ENCODE measurements at regions not wholly inside any gene's neighbourhood (a gene's known extent, or its start where the extent isn't known, plus 50 kb on each side); places are given as distances from the start of the nearest gene placed in this dataset.

GRCh38 chr3:23029001-23029400 is 174.1 kb upstream of the UBE2E2 start:
- TF ChIP-seq HOXC10 (CRISPR knock-in tag; IDR thresholded peaks at IDR 0.05) (no peak), ZXDB (tag by site-specific recombination; IDR thresholded peaks at IDR 0.05) (no peak), ZNF785 (tag by site-specific recombination; IDR thresholded peaks at IDR 0.05) (no peak), ZNF18 (tag by site-specific recombination; IDR thresholded peaks at IDR 0.05) (no peak), SP7 (tag by site-specific recombination; IDR thresholded peaks at IDR 0.05) (no peak), KLF17 (tag by site-specific recombination; IDR thresholded peaks at IDR 0.05) (no peak), ZSCAN30 (tag by site-specific recombination; IDR thresholded peaks at IDR 0.05) (no peak), ZNF114 (tag by site-specific recombination; IDR thresholded peaks at IDR 0.05) (no peak), OVOL3 (tag by site-specific recombination; IDR thresholded peaks at IDR 0.05) (no peak), ZNF843 (tag by site-specific recombination; IDR thresholded peaks at IDR 0.05) (no peak), ZNF292 (tag by site-specific recombination; IDR thresholded peaks at IDR 0.05; ENCODE audit: borderline replicate concordance, low read depth) (no peak), INSM2 (tag by site-specific recombination; IDR thresholded peaks at IDR 0.05) (no peak), KLF9 (tag by site-specific recombination; IDR thresholded peaks at IDR 0.05; ENCODE audit: low read depth) (no peak), ELK4 (IDR thresholded peaks at IDR 0.05; ENCODE audit: borderline replicate concordance, low read depth, low read length) (no peak), ZBTB1 (tag by site-specific recombination; IDR thresholded peaks at IDR 0.05) (no peak), ZNF26 (tag by site-specific recombination; IDR thresholded peaks at IDR 0.05) (no peak), ZNF335 (tag by site-specific recombination; conservative IDR thresholded peaks at IDR 0.05) (no peak)
- H3K9me3 ChIP-seq (ENCODE audit: control insufficient read depth, insufficient read depth, low read depth, low read length) = no peaks in the 10 kb centered on the region
- H3K27ac ChIP-seq (ENCODE audit: extremely low read depth, low read depth, low read length) = no peak overlapping the region
- H3K4me3 ChIP-seq (ENCODE audit: low read depth, low read length) = no peak overlapping the region
- ChIA-PET CTCF (no interaction called here), POLR2A (no interaction called here)
- H3K4me1 ChIP-seq (ENCODE audit: control insufficient read depth, insufficient read depth, low read length) = no peaks in the 10 kb centered on the region
- no peaks in the 10 kb centered on the region for H3K36me3 ChIP-seq (ENCODE audit: control insufficient read depth in 2 of 2, insufficient read depth in 1 of 2, low read length in 2 of 2)

GRCh38 chr3:23035927-23036640 is 167.0 kb upstream of the UBE2E2 start:
- H3K9me3 ChIP-seq (ENCODE audit: control insufficient read depth, insufficient read depth, low read depth, low read length) = no peaks in the 10 kb centered on the region
- no peak overlapping the region for H3K4me3 ChIP-seq (ENCODE audit: low read depth, low read length)
- POLR2A ChIA-PET = no interaction called here
- CTCF ChIA-PET = no interaction called here
- 0 out of 2 replicates have a peak, but pooled peaks cover 2% of the 10 kb centered on the region for H3K4me1 ChIP-seq (ENCODE audit: control insufficient read depth, insufficient read depth, low read length)
- H3K36me3 ChIP-seq (ENCODE audit: control insufficient read depth in 2 of 2, insufficient read depth in 1 of 2, low read length in 2 of 2) = no peaks in the 10 kb centered on the region
- no peak overlapping the region for H3K27ac ChIP-seq (ENCODE audit: extremely low read depth, low read depth, low read length)
- TF ChIP-seq ZSCAN18 (tag by site-specific recombination; IDR thresholded peaks at IDR 0.05) = no peak
- no peak for TF ChIP-seq ZNF2 (tag by site-specific recombination; IDR thresholded peaks at IDR 0.05)
- TF ChIP-seq ZNF544 (tag by site-specific recombination; IDR thresholded peaks at IDR 0.05) = no peak
- TF ChIP-seq ZNF211 (tag by site-specific recombination; IDR thresholded peaks at IDR 0.05; ENCODE audit: low read depth) = no peak
- TF ChIP-seq ZNF571 (tag by site-specific recombination; IDR thresholded peaks at IDR 0.05) = no peak
- no peak for TF ChIP-seq TSHZ1 (tag by site-specific recombination; IDR thresholded peaks at IDR 0.05; ENCODE audit: borderline replicate concordance)
- 0 out of 2 replicates have a peak, but pooled peaks have one; percentile 18 for TF ChIP-seq KLF1 (tag by site-specific recombination; IDR thresholded peaks at IDR 0.05)

Measured in HEK293 (cell line).